ENCODE measurements at regions not wholly inside any gene's neighbourhood (a gene's known extent, or its start where the extent isn't known, plus 50 kb on each side); places are given as distances from the start of the nearest gene placed in this dataset.

- DNase-seq: no peak
These were observed 84.5 kb upstream of the TAF1B start for GRCh38 chr2:9758741-9759140.

- DNase-seq: no peak
These were observed 83.0 kb upstream of the TAF1B start for GRCh38 chr2:9760069-9760901.

GRCh38 chr2:9760902-9761228 lies 82.4 kb upstream of the TAF1B start:
- DNase-seq: no peak

GRCh38 chr2:9761577-9761976 lies 81.7 kb upstream of the TAF1B start:
- no peak for DNase-seq

- no peak for DNase-seq
These were observed 81.1 kb upstream of the TAF1B start for GRCh38 chr2:9762164-9762563.

GRCh38 chr2:9762941-9763340 lies 80.3 kb upstream of the TAF1B start:
- DNase-seq: no peak

GRCh38 chr2:9763356-9764152 lies 79.7 kb upstream of the TAF1B start:
- no peak for DNase-seq

- no peak for DNase-seq
These were observed 79.0 kb upstream of the TAF1B start for GRCh38 chr2:9764153-9764778.

- no peak for DNase-seq
These were observed 77.4 kb upstream of the TAF1B start for GRCh38 chr2:9765611-9766531.

- DNase-seq: no peak
These were observed 75.5 kb upstream of the TAF1B start for GRCh38 chr2:9767656-9768281.

GRCh38 chr2:9768388-9768787 lies 74.9 kb upstream of the TAF1B start:
- DNase-seq: no peak

- no peak for DNase-seq
These were observed 73.9 kb upstream of the TAF1B start for GRCh38 chr2:9769171-9770005.

- DNase-seq: no peak
These were observed 73.3 kb upstream of the TAF1B start for GRCh38 chr2:9770006-9770307.

- peak; percentile 14 for DNase-seq
These were observed 72.8 kb upstream of the TAF1B start for GRCh38 chr2:9770308-9771100.

- DNase-seq: no peak
These were observed 72.2 kb upstream of the TAF1B start for GRCh38 chr2:9771101-9771449.

- DNase-seq: no peak
These were observed 71.7 kb upstream of the TAF1B start for GRCh38 chr2:9771481-9772017.

- no peak for DNase-seq
These were observed 71.0 kb upstream of the TAF1B start for GRCh38 chr2:9772035-9772998.

- no peak for DNase-seq
These were observed 70.0 kb upstream of the TAF1B start for GRCh38 chr2:9772999-9773902.

Data from NCI-H446 treated with DMSO at 0.1 percent for 48 hours (cell line).